HepG2 (cell line): ENCODE measurements at regions not wholly inside any gene's neighbourhood (a gene's known extent, or its start where the extent isn't known, plus 50 kb on each side); places are given as distances from the start of the nearest gene placed in this dataset.

ENCODE experiments used
- ATAC-seq: fragments of 200-7000 bp; cut with Tn5 transposase; 3 replicates; pipeline ENCODE4 v1.9.1; 2020; ENCODE audit warnings: mild to moderate bottlenecking, moderate library complexity
- BruUV-seq: library from RNA; stranded (reverse); fragments of 400-500 nt; replicated peaks from 2 replicates; lab custom pipeline; 2021; lab: Mats Ljungman, UMichigan
- CTCF ChIA-PET: fragments of 300-600 bp; formaldehyde crosslinking; extraction: SDS; loops from one replicate; lab custom pipeline; 2021; ENCODE audit warnings: low total read pairs, inconsistent platforms, low intra/inter-chr PET ratio; lab: Yijun Ruan, JAX
- POLR2A ChIA-PET: fragments of 350-600 bp; sonication (Branson Sonifier 250); formaldehyde crosslinking; loops from one replicate; lab custom pipeline; 2020; ENCODE audit warnings: antibody characterized with exemption, inconsistent platforms; lab: Yijun Ruan, JAX
- DNase-seq: peaks from one replicate; pipeline ENCODE4 v3.0.0-alpha.2; 2015; ENCODE audit warnings: low spot score
- FAIRE-seq: peaks from 3 replicates; lab custom pipeline; 2011; peaks lifted over from hg19 to GRCh38; lab: Jason Lieb, UNC
- H2AFZ ChIP-seq: one replicate; pipeline ENCODE4 v1.6.1; 2011; ENCODE audit warnings: low read length, inconsistent platforms
- H3K27ac ChIP-seq: fragments of 300-600 bp; 3 replicates; pipeline ENCODE4 v1.8.0; 2011; ENCODE audit warnings: mixed run types, mild to moderate bottlenecking, mixed read lengths, low read length, inconsistent platforms; ENCODE audit not compliant: insufficient read depth; ENCODE audit errors: extremely low read length
- H3K27me3 ChIP-seq, 2 experiments: fragments of 200-600 bp in 1 of 2; 2 replicates in 1 of 2; 3 replicates in 1 of 2; pipeline versions ENCODE4 v1.6.0 to v1.8.0; 2011; ENCODE audit warnings: low read length in 2 of 2, mild to moderate bottlenecking in 2 of 2, moderate library complexity in 2 of 2, inconsistent platforms in 1 of 2; ENCODE audit not compliant: insufficient read depth in 2 of 2, control insufficient read depth in 1 of 2
- H3K36me3 ChIP-seq, 2 experiments: fragments of 200-600 bp in 1 of 2; replicated peaks in 1 of 2; 2 replicates in 1 of 2; 3 replicates in 1 of 2; pipeline versions ENCODE4 v1.5.1 to v1.8.0; 2011; ENCODE audit warnings: low read length in 2 of 2, inconsistent platforms in 1 of 2; ENCODE audit not compliant: insufficient read depth in 2 of 2, control insufficient read depth in 1 of 2
- H3K4me1 ChIP-seq: 2 replicates; pipeline ENCODE4 v1.5.1; 2012; ENCODE audit warnings: low read length, inconsistent platforms; ENCODE audit not compliant: insufficient read depth
- H3K4me2 ChIP-seq: 2 replicates; pipeline ENCODE4 v1.6.0; 2011; ENCODE audit warnings: low read depth, low read length, inconsistent platforms
- H3K4me3 ChIP-seq, 3 experiments: fragments of 200-600 bp in 1 of 3; sonication (generic), shearing (Covaris generic) in 1 of 3; replicated peaks in 1 of 3; 2 replicates each; pipeline ENCODE4 v1.5.1; 2011 to 2016; ENCODE audit warnings: low read length in 3 of 3, inconsistent platforms in 2 of 3, low read depth in 2 of 3, mild to moderate bottlenecking in 2 of 3, control low read depth in 1 of 3, mixed read lengths in 1 of 3; ENCODE audit not compliant: insufficient read depth in 1 of 3
- H3K79me2 ChIP-seq: one replicate; pipeline ENCODE4 v1.6.1; 2011; ENCODE audit warnings: low read length, inconsistent platforms; ENCODE audit not compliant: insufficient read depth
- H3K9ac ChIP-seq: 2 replicates; pipeline ENCODE4 v1.6.0; 2011; ENCODE audit warnings: mild to moderate bottlenecking, low read depth, low read length, inconsistent platforms; ENCODE audit not compliant: insufficient read depth
- H3K9me3 ChIP-seq: 2 replicates; pipeline ENCODE4 v1.5.1; 2012; ENCODE audit warnings: mild to moderate bottlenecking, low read length
- H4K20me1 ChIP-seq: 2 replicates; pipeline ENCODE4 v1.6.0; 2011; ENCODE audit warnings: inconsistent platforms, mild to moderate bottlenecking, low read length, moderate library complexity; ENCODE audit not compliant: insufficient read depth
- GZF1 ChIP-seq: sonication (generic); formaldehyde crosslinking; IDR thresholded peaks from 2 replicates; pipeline ENCODE4 v1.5.1; 2020; ENCODE audit warnings: mild to moderate bottlenecking, missing genetic modification reagents
- KAT7 ChIP-seq: IDR thresholded peaks from 2 replicates; pipeline ENCODE4 v1.6.1; 2018; ENCODE audit warnings: borderline replicate concordance, missing compliant biosample characterization
- ZNF256 ChIP-seq: sonication (generic); formaldehyde crosslinking; conservative IDR thresholded peaks from 2 replicates; pipeline ENCODE4 v1.4.0; 2020; ENCODE audit warnings: missing genetic modification reagents
- WGBS: methylation state at CpG from one replicate; pipeline ENCODE4 v1.1.6; 2017; ENCODE audit warnings: low lambda C conversion rate; 5-methylcytosine and 5-hydroxymethylcytosine counted together
- in situ Hi-C: cut with HindIII; loops from 2 replicates; pipeline ENCODE4 v1.10.0; 2017; ENCODE audit warnings: low pct_unique_long_range_greater_than_20kb; ENCODE audit not compliant: extremely low pct_ligation_motif_present
- intact Hi-C: fragments of 100-400 bp; cut with micrococcal nuclease; formaldehyde crosslinking; loops from one replicate; pipeline ENCODE4 v1.10.0; 2022; ENCODE audit not compliant: unreplicated experiment
- TF ChIP-seq, protein P1 (sequence below): IDR thresholded peaks from 2 replicates; pipeline ENCODE4 v1.6.1; 2016; ENCODE audit warnings: low read depth, missing genetic modification reagents, missing compliant biosample characterization
- TF ChIP-seq, protein P2 (sequence below): sonication (generic); formaldehyde crosslinking; IDR thresholded peaks from 2 replicates; pipeline ENCODE4 v1.4.0; 2020; ENCODE audit warnings: missing genetic modification reagents, borderline replicate concordance

GRCh38 chr1:39145331-39145965, 59.0 kb upstream of the MACF1 start:
- H3K9me3 ChIP-seq, result no peaks in the 10 kb centered on the region
- no TSS peak for BruUV-seq
- no peak overlapping the region for H3K4me3 ChIP-seq
- no peak for FAIRE-seq
- no peak overlapping the region for H2AFZ ChIP-seq
- ChIA-PET POLR2A (no interaction called here), CTCF (no interaction called here)
- no peak overlapping the region for H3K27ac ChIP-seq
- no peak overlapping the region for H3K9ac ChIP-seq
- no peaks in the 10 kb centered on the region for H4K20me1 ChIP-seq
- no peak for ATAC-seq
- WGBS, result 94% methylated on average over 2 of the region's 2 CpGs
- TF ChIP-seq ZNF256 (CRISPR knock-in tag) (no peak), KAT7 (no peak), GZF1 (CRISPR knock-in tag) (no peak)
- TF ChIP-seq, protein P1, sequence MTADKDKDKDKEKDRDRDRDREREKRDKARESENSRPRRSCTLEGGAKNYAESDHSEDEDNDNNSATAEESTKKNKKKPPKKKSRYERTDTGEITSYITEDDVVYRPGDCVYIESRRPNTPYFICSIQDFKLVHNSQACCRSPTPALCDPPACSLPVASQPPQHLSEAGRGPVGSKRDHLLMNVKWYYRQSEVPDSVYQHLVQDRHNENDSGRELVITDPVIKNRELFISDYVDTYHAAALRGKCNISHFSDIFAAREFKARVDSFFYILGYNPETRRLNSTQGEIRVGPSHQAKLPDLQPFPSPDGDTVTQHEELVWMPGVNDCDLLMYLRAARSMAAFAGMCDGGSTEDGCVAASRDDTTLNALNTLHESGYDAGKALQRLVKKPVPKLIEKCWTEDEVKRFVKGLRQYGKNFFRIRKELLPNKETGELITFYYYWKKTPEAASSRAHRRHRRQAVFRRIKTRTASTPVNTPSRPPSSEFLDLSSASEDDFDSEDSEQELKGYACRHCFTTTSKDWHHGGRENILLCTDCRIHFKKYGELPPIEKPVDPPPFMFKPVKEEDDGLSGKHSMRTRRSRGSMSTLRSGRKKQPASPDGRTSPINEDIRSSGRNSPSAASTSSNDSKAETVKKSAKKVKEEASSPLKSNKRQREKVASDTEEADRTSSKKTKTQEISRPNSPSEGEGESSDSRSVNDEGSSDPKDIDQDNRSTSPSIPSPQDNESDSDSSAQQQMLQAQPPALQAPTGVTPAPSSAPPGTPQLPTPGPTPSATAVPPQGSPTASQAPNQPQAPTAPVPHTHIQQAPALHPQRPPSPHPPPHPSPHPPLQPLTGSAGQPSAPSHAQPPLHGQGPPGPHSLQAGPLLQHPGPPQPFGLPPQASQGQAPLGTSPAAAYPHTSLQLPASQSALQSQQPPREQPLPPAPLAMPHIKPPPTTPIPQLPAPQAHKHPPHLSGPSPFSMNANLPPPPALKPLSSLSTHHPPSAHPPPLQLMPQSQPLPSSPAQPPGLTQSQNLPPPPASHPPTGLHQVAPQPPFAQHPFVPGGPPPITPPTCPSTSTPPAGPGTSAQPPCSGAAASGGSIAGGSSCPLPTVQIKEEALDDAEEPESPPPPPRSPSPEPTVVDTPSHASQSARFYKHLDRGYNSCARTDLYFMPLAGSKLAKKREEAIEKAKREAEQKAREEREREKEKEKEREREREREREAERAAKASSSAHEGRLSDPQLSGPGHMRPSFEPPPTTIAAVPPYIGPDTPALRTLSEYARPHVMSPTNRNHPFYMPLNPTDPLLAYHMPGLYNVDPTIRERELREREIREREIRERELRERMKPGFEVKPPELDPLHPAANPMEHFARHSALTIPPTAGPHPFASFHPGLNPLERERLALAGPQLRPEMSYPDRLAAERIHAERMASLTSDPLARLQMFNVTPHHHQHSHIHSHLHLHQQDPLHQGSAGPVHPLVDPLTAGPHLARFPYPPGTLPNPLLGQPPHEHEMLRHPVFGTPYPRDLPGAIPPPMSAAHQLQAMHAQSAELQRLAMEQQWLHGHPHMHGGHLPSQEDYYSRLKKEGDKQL, result no peak
- TF ChIP-seq, protein P2, sequence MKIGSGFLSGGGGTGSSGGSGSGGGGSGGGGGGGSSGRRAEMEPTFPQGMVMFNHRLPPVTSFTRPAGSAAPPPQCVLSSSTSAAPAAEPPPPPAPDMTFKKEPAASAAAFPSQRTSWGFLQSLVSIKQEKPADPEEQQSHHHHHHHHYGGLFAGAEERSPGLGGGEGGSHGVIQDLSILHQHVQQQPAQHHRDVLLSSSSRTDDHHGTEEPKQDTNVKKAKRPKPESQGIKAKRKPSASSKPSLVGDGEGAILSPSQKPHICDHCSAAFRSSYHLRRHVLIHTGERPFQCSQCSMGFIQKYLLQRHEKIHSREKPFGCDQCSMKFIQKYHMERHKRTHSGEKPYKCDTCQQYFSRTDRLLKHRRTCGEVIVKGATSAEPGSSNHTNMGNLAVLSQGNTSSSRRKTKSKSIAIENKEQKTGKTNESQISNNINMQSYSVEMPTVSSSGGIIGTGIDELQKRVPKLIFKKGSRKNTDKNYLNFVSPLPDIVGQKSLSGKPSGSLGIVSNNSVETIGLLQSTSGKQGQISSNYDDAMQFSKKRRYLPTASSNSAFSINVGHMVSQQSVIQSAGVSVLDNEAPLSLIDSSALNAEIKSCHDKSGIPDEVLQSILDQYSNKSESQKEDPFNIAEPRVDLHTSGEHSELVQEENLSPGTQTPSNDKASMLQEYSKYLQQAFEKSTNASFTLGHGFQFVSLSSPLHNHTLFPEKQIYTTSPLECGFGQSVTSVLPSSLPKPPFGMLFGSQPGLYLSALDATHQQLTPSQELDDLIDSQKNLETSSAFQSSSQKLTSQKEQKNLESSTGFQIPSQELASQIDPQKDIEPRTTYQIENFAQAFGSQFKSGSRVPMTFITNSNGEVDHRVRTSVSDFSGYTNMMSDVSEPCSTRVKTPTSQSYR (CRISPR knock-in tag), result no peak
- H3K27me3 ChIP-seq, result no peaks in the 10 kb centered on the region; a peak in 1 of 5 replicates
- intact Hi-C loops (no loop called here), in situ Hi-C loops (no loop called here)
- H3K36me3 ChIP-seq, result no peaks in the 10 kb centered on the region
- DNase-seq, result no peak
- H3K79me2 ChIP-seq, result no peaks in the 10 kb centered on the region
- no peak overlapping the region for H3K4me2 ChIP-seq
- peaks cover 15% of the 10 kb centered on the region for H3K4me1 ChIP-seq
